ENCODE measurements at regions not wholly inside any gene's neighbourhood (a gene's known extent, or its start where the extent isn't known, plus 50 kb on each side); places are given as distances from the start of the nearest gene placed in this dataset.

DNA sequence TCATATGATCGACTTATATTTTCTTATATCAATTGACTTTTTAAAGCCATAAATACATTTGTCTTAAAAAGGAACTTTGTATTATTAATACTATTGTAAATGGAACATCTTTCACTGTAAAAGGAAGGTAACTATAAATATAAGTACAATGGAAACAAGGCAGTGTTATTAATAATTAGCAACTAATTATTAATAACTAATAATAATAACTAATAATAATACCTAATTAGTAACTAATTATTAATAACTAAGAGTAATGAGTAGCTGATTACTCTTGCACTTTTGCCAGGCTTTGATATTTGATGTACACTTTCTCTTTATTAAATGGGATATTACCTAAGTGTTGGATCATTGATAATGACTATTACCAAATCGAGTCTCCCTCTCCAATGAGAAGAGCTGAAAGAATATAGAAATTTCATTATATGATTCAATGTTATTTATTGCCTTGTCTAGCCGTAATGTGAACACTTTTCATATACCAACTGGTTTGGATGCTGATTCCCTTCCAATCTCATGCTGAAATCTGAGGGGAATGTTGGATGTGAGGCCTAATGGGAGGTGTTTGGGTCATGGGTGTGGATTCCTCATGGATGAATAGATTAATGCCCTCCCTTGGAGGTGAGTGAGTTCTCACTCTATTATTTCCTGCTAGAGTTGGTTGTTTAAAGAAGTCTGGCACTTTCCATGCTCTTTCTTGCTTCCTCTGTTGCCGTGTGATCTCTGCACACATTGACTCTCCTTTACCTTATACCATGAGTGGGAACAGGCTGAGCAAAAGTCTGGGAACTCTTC lies 202.1 kb upstream of the ZBTB20 start:
- TF ChIP-seq, protein P1, sequence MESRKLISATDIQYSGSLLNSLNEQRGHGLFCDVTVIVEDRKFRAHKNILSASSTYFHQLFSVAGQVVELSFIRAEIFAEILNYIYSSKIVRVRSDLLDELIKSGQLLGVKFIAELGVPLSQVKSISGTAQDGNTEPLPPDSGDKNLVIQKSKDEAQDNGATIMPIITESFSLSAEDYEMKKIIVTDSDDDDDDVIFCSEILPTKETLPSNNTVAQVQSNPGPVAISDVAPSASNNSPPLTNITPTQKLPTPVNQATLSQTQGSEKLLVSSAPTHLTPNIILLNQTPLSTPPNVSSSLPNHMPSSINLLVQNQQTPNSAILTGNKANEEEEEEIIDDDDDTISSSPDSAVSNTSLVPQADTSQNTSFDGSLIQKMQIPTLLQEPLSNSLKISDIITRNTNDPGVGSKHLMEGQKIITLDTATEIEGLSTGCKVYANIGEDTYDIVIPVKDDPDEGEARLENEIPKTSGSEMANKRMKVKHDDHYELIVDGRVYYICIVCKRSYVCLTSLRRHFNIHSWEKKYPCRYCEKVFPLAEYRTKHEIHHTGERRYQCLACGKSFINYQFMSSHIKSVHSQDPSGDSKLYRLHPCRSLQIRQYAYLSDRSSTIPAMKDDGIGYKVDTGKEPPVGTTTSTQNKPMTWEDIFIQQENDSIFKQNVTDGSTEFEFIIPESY (IDR thresholded peaks at IDR 0.05) = no peak
- no peak for TF ChIP-seq EP300 (IDR thresholded peaks at IDR 0.05; ENCODE audit: borderline replicate concordance in 1 of 2, control insufficient read depth in 1 of 2, low read depth in 2 of 2, low read length in 2 of 2)
- no peak for TF ChIP-seq GATAD2B (conservative IDR thresholded peaks at IDR 0.05; ENCODE audit: low read depth)
- TF ChIP-seq BHLHE40 (IDR thresholded peaks at IDR 0.05; ENCODE audit: borderline replicate concordance in 1 of 2, low read depth in 2 of 2, low read length in 1 of 2) = no peak
